ENCODE measurements at regions not wholly inside any gene's neighbourhood (a gene's known extent, or its start where the extent isn't known, plus 50 kb on each side); places are given as distances from the start of the nearest gene placed in this dataset.

- no peak overlapping the region for H3K27ac ChIP-seq
- H3K4me1 ChIP-seq, result peaks cover 6 to 9% (median 8%) of the 10 kb centered on the region in 3 donors
- H3K27me3 ChIP-seq, result no peaks in the 10 kb centered on the region
- H3K9me3 ChIP-seq, result no peaks in the 10 kb centered on the region
- no peak for FAIRE-seq
- no peak for DNase-seq
- H3K4me3 ChIP-seq, result no peak overlapping the region
- intact Hi-C loops (cut with DNase I), result loop anchor here in 1 of 3 donors (10.0 kb wide), 1 partner anchor 108 kb away; the partner anchor contains the start of gene CIBAR2
- WGBS, 2 donors, result 90 to 91% methylated on average over 23 of the region's 23 CpGs
- ATAC-seq, result no peak
- no peaks in the 10 kb centered on the region for H3K36me3 ChIP-seq
- no peak for TF ChIP-seq CTCF (IDR thresholded peaks at IDR 0.05)
Observed at GRCh38 chr16:85222155-85222863, 110.0 kb upstream of the CIBAR2 start.

GRCh38 chr16:85225257-85225656, 113.0 kb upstream of the CIBAR2 start:
- intact Hi-C loops (cut with DNase I), result loop anchor here in 1 of 3 donors (10.0 kb wide), 1 partner anchor 110 kb away; the partner anchor contains the start of gene CIBAR2
- 95 to 97% methylated on average over 9 of the region's 9 CpGs for WGBS, 2 donors
- no peak overlapping the region for H3K27ac ChIP-seq
- H3K4me1 ChIP-seq, result peaks cover 0 to 3% (median 0%) of the 10 kb centered on the region in 3 donors
- no peaks in the 10 kb centered on the region for H3K36me3 ChIP-seq
- DNase-seq (no peak), FAIRE-seq (no peak), ATAC-seq (no peak)
- no peak overlapping the region for H3K4me3 ChIP-seq
- no peaks in the 10 kb centered on the region for H3K9me3 ChIP-seq
- no peak for TF ChIP-seq CTCF (IDR thresholded peaks at IDR 0.05)
- H3K27me3 ChIP-seq, result no peaks in the 10 kb centered on the region

- no peak for DNase-seq
- Histone ChIP-seq H3K9me3 (no peaks in the 10 kb centered on the region), H3K4me1 (peaks cover 0 to 3% (median 0%) of the 10 kb centered on the region in 3 donors), H3K27me3 (no peaks in the 10 kb centered on the region), H3K4me3 (no peak overlapping the region), H3K27ac (no peak overlapping the region), H3K36me3 (no peaks in the 10 kb centered on the region)
- intact Hi-C loops (cut with DNase I), result loop anchor here in 1 of 3 donors (10.0 kb wide), 1 partner anchor 111 kb away; the partner anchor contains the start of gene CIBAR2
- no peak for FAIRE-seq
- 94 to 100% methylated on average over 4 of the region's 4 CpGs for WGBS, 2 donors
- TF ChIP-seq CTCF (IDR thresholded peaks at IDR 0.05), result no peak
- no peak for ATAC-seq
Observed at GRCh38 chr16:85225721-85226120, 113.4 kb upstream of the CIBAR2 start.

- ATAC-seq, result no peak
Observed at GRCh38 chr16:85227084-85227945, 115.0 kb upstream of the CIBAR2 start.

More at GRCh38 chr16:85227084-85227945, 115.0 kb upstream of the CIBAR2 start:
- Histone ChIP-seq H3K9me3 (no peaks in the 10 kb centered on the region), H3K27ac (no peak overlapping the region), H3K4me1 (peaks cover 0 to 3% (median 0%) of the 10 kb centered on the region in 3 donors), H3K4me3 (no peak overlapping the region), H3K27me3 (no peaks in the 10 kb centered on the region), H3K36me3 (no peaks in the 10 kb centered on the region)
- DNase-seq, result no peak
- FAIRE-seq, result no peak
- TF ChIP-seq CTCF (IDR thresholded peaks at IDR 0.05), result no peak
- WGBS, 2 donors, result 87 to 90% methylated on average over 16 of the region's 16 CpGs
- intact Hi-C loops (cut with DNase I), result loop anchor here in 1 of 3 donors (10.0 kb wide), 1 partner anchor 113 kb away; the partner anchor contains the start of gene CIBAR2

All from pancreas (tissue), 10 donors.